AG09319 (cell line): ENCODE measurements at regions not wholly inside any gene's neighbourhood (a gene's known extent, or its start where the extent isn't known, plus 50 kb on each side); places are given as distances from the start of the nearest gene placed in this dataset.
A peak's percentile ranks its signal among the peaks of the same experiment; 100 is the strongest.

ENCODE experiments used
- DNase-seq: peaks from one replicate; pipeline ENCODE4 v3.0.0-alpha.2; 2010; ENCODE audit warnings: low read depth; ENCODE audit errors: extremely low read depth
- TF ChIP-seq, protein P1 (sequence below): IDR thresholded peaks from 2 replicates; pipeline ENCODE4 v1.5.1; 2011; ENCODE audit warnings: low read depth, mild to moderate bottlenecking, inconsistent platforms, low read length, moderate library complexity

DNA sequence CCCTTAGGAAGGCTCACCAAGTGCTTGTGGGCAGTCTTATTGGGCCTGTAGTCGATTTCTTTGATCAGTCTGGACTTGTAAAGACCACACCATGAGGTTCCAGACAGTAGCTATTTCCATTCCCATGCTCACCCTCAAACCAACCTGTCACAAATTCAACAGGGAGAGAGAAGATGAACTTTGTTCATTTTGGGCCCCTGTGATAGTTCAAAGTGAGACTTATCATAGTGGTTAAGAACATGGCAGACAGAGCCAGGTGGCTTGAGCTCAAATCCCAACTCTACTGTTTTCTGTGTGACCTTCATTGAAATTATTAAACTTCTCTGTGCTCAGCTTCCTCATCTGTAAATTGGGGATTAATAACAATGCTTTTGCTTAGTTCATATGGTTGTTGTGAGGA lies 53.9 kb upstream of the CTLA4 start:
- TF ChIP-seq, protein P1, sequence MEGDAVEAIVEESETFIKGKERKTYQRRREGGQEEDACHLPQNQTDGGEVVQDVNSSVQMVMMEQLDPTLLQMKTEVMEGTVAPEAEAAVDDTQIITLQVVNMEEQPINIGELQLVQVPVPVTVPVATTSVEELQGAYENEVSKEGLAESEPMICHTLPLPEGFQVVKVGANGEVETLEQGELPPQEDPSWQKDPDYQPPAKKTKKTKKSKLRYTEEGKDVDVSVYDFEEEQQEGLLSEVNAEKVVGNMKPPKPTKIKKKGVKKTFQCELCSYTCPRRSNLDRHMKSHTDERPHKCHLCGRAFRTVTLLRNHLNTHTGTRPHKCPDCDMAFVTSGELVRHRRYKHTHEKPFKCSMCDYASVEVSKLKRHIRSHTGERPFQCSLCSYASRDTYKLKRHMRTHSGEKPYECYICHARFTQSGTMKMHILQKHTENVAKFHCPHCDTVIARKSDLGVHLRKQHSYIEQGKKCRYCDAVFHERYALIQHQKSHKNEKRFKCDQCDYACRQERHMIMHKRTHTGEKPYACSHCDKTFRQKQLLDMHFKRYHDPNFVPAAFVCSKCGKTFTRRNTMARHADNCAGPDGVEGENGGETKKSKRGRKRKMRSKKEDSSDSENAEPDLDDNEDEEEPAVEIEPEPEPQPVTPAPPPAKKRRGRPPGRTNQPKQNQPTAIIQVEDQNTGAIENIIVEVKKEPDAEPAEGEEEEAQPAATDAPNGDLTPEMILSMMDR = no peak
- DNase-seq = no peak

DNA sequence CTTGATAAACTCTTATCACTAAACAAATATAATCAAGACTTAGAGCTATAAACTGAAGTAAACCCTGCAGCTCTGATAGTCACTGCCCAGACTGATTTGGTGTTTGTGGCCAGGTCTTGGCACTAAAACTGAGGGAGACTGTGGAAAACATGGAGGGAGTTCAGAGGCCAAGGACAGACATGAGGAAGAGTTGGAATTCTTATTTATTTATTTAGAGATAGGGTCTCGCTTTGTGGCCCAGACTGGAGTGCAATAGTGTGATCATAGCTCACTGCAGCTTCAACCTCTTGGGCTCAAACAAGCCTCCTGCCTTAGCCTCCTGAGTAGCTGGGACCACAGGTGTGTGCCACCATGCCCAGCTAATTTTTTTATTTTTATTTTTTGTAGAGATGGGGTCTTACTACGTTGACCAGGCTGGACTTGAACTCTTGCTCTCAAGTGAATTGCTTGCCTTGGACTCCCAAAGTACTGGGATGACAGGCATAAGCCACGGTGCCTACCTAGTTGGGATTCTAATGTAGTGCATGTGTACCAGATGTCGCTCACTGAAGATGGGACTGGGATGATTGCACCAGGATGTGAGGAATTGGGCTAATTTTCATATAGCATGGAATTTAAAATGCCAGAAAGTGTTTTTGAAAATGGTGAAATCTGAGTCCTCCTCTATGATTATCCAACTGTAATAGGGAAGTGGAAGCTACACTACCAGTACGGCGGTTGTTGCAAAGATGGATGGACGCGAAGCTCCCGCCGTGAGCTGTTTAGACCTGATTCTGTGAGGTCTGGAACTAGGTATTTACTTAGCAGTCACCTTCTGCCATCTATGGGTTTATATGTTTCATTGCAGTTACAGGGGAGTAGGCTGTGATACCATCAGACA lies 52.7 kb upstream of the CTLA4 start:
- DNase-seq = peak; percentile 49
- TF ChIP-seq, protein P1 = peak; percentile 67

DNA sequence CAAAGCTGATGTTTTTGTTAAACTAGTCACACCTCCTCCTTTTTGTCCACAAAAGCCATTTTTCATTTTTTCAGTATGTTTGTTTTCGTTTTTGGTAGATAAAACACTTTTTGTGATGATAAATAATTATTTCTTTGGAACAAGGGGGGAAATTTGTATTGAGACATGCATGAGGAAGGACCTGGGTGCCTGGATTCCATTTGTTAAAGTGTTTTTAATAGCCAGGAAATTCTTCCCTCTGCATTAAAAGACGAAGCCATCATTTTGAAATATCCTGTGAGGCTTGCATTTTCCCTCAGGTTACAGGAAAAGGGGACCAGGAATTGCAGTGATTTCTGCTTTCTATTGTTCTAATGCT lies 52.1 kb upstream of the CTLA4 start:
- TF ChIP-seq, protein P1 = no peak
- DNase-seq = no peak

DNA sequence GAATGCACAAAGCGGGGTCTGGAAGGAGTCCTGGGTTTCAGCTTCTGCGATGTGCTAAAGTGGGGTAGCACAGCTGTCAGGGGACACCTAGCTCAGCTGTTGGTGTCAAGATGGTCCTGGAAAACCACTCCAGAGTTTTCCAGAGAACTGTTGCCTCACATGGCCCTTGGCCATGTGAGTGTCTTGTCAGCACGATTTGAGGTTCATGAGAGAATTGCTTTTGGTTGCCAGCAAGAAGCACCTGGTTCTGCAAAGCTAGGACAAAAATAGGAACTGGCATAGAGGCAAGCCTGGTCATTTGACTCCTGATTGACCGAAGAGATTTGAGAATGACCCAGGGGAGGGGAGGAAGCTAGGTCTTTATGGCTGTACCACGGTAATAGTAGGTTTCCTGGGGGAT lies 50.4 kb upstream of the CTLA4 start:
- DNase-seq = no peak
- TF ChIP-seq, protein P1 = no peak
